ENCODE measurements at regions not wholly inside any gene's neighbourhood (a gene's known extent, or its start where the extent isn't known, plus 50 kb on each side); places are given as distances from the start of the nearest gene placed in this dataset.
"Not testable (repeated sequence)": the region's sequence is repeated elsewhere in the genome, so short reads cannot be mapped to it uniquely, and the experiment has no call there.

- intact Hi-C loops (cut with DNase I; ENCODE audit: low total_unique reads), result no loop called here
These were observed 195.7 kb downstream of the FCRL5 start for GRCh38 chr1:157356601-157357000.

GRCh38 chr1:157353546-157353945 is 198.8 kb downstream of the FCRL5 start:
- Histone ChIP-seq H3K27me3 (no peaks in the 10 kb centered on the region), H3K4me3 (no peak overlapping the region), H3K4me1 (no peaks in the 10 kb centered on the region), H3K36me3 (no peaks in the 10 kb centered on the region), H3K9me3 (no peaks in the 10 kb centered on the region), H3K27ac (no peak overlapping the region)
- no peak for TF ChIP-seq POLR2A (IDR thresholded peaks at IDR 0.05)
- TF ChIP-seq POLR2AphosphoS5 (IDR thresholded peaks at IDR 0.05), result no peak
- TF ChIP-seq CTCF (IDR thresholded peaks at IDR 0.05), result no peak
- no peak for DNase-seq (ENCODE audit: low spot score in 2 of 2)
- intact Hi-C loops (cut with DNase I; ENCODE audit: low total_unique reads), result loop anchor here (5.0 kb wide), 1 partner anchor 426 kb away; no protein-coding TSS in a partner anchor

More at GRCh38 chr1:157356601-157357000, 195.7 kb downstream of the FCRL5 start:
- no peaks in the 10 kb centered on the region for H3K9me3 ChIP-seq
- no peaks in the 10 kb centered on the region for H3K27me3 ChIP-seq
- TF ChIP-seq POLR2A (IDR thresholded peaks at IDR 0.05), result no peak
- no peak for TF ChIP-seq CTCF (IDR thresholded peaks at IDR 0.05)
- TF ChIP-seq POLR2AphosphoS5 (IDR thresholded peaks at IDR 0.05), result no peak
- no peak overlapping the region for H3K4me3 ChIP-seq
- H3K36me3 ChIP-seq, result no peaks in the 10 kb centered on the region
- H3K4me1 ChIP-seq, result no peaks in the 10 kb centered on the region
- no peak for DNase-seq (ENCODE audit: low spot score in 2 of 2)
- no peak overlapping the region for H3K27ac ChIP-seq

- Histone ChIP-seq H3K4me3 (no peak overlapping the region), H3K9me3 (peaks cover 0 to under 1% of the 10 kb centered on the region in 2 donors), H3K27ac (no peak overlapping the region), H3K4me1 (no peaks in the 10 kb centered on the region), H3K36me3 (no peaks in the 10 kb centered on the region), H3K27me3 (no peaks in the 10 kb centered on the region)
- no peak for TF ChIP-seq CTCF (IDR thresholded peaks at IDR 0.05)
- no peak for TF ChIP-seq POLR2A (IDR thresholded peaks at IDR 0.05)
- TF ChIP-seq POLR2AphosphoS5 (IDR thresholded peaks at IDR 0.05), result no peak
- no peak for DNase-seq (ENCODE audit: low spot score in 2 of 2)
- intact Hi-C loops (cut with DNase I; ENCODE audit: low total_unique reads), result loop anchor here (5.0 kb wide), 1 partner anchor 426 kb away; no protein-coding TSS in a partner anchor
These were observed 199.4 kb downstream of the FCRL5 start for GRCh38 chr1:157352817-157353408.

- intact Hi-C loops (cut with DNase I; ENCODE audit: low total_unique reads), result loop anchor here (5.0 kb wide), 1 partner anchor 425 kb away; no protein-coding TSS in a partner anchor
- no peak for TF ChIP-seq CTCF (IDR thresholded peaks at IDR 0.05)
- no peak for TF ChIP-seq POLR2AphosphoS5 (IDR thresholded peaks at IDR 0.05)
- no peak for TF ChIP-seq POLR2A (IDR thresholded peaks at IDR 0.05)
These were observed 200.1 kb downstream of the FCRL5 start for GRCh38 chr1:157352216-157352615.

GRCh38 chr1:157351800-157352199 is 200.5 kb downstream of the FCRL5 start:
- intact Hi-C loops (cut with DNase I; ENCODE audit: low total_unique reads), result loop anchor here (5.0 kb wide), 1 partner anchor 424 kb away; no protein-coding TSS in a partner anchor
- H3K27ac ChIP-seq; H3K36me3 ChIP-seq; H3K4me1 ChIP-seq; H3K9me3 ChIP-seq; H3K27me3 ChIP-seq; H3K4me3 ChIP-seq; DNase-seq (ENCODE audit: low spot score in 2 of 2): not testable (repeated sequence)

More at GRCh38 chr1:157352216-157352615, 200.1 kb downstream of the FCRL5 start:
- Histone ChIP-seq H3K36me3 (no peaks in the 10 kb centered on the region), H3K4me3 (no peak overlapping the region), H3K27ac (no peak overlapping the region), H3K4me1 (no peaks in the 10 kb centered on the region), H3K27me3 (peaks cover 0 to 2% of the 10 kb centered on the region in 2 donors), H3K9me3 (peaks cover 0 to 3% of the 10 kb centered on the region in 2 donors)
- no peak for DNase-seq (ENCODE audit: low spot score in 2 of 2)

All from breast epithelium (tissue), 4 donors.